Natural killer cell (primary cell): ENCODE measurements at regions not wholly inside any gene's neighbourhood (a gene's known extent, or its start where the extent isn't known, plus 50 kb on each side); places are given as distances from the start of the nearest gene placed in this dataset.

Experiments
- ATAC-seq, 3 donors: fragments of 150-1000 bp in 2 of 3; fragments of 200-7000 bp in 1 of 3; cut with Tn5 transposase; 1 replicate in 1 of 3; 2 replicates in 2 of 3; pipeline ENCODE4 v1.10.0; 2021; ENCODE audit warnings: mild to moderate bottlenecking in 2 of 3, moderate library complexity in 2 of 3
- DNase-seq, 2 donors: peaks; one replicate each; pipeline versions ENCODE4 v3.0.0 to v3.0.0-alpha.2; 2013 to 2021; ENCODE audit warnings: mixed read lengths in 1 of 2
- H3K27ac ChIP-seq: one replicate; pipeline ENCODE4 v1.5.1; 2013; ENCODE audit warnings: mild to moderate bottlenecking, low read length
- H3K27me3 ChIP-seq: one replicate; pipeline ENCODE4 v1.6.1; 2013; ENCODE audit warnings: low read length; ENCODE audit not compliant: control insufficient read depth, insufficient read depth
- H3K36me3 ChIP-seq: one replicate; pipeline ENCODE4 v1.6.1; 2013; ENCODE audit warnings: low read length; ENCODE audit not compliant: control insufficient read depth, insufficient read depth
- H3K4me1 ChIP-seq: one replicate; pipeline ENCODE4 v1.6.1; 2013; ENCODE audit warnings: low read length; ENCODE audit not compliant: control insufficient read depth, insufficient read depth
- H3K4me3 ChIP-seq: one replicate; pipeline ENCODE4 v1.5.1; 2013; ENCODE audit warnings: low read length
- H3K9me3 ChIP-seq: one replicate; pipeline ENCODE4 v1.6.1; 2013; ENCODE audit warnings: low read length; ENCODE audit not compliant: control insufficient read depth, insufficient read depth
- H3K27ac Mint-ChIP-seq, 2 donors: one replicate each; pipeline ENCODE4 v1.8.0; 2022; ENCODE audit warnings: mild to moderate bottlenecking in 2 of 2, mixed read lengths in 2 of 2, moderate library complexity in 1 of 2
- H3K27me3 Mint-ChIP-seq, 2 donors: one replicate each; pipeline ENCODE4 v1.8.0; 2022; ENCODE audit warnings: low read depth in 2 of 2, mixed read lengths in 2 of 2
- H3K36me3 Mint-ChIP-seq: one replicate; pipeline ENCODE4 v1.8.0; 2022; ENCODE audit warnings: mixed read lengths
- H3K4me1 Mint-ChIP-seq, 2 donors: one replicate each; pipeline ENCODE4 v1.8.0; 2022; ENCODE audit warnings: mixed read lengths in 2 of 2
- H3K4me3 Mint-ChIP-seq: one replicate; pipeline ENCODE4 v1.8.0; 2022; ENCODE audit warnings: mild to moderate bottlenecking, moderate library complexity, mixed read lengths
- H3K9me3 Mint-ChIP-seq, 2 donors: one replicate each; pipeline ENCODE4 v1.8.0; 2022; ENCODE audit warnings: mixed read lengths in 2 of 2
- CTCF ChIP-seq: fragments of 200-600 bp; IDR thresholded peaks from one replicate; pipeline ENCODE4 v1.8.0; 2022; ENCODE audit warnings: antibody characterized with exemption
- WGBS: methylation state at CpG from one replicate; pipeline ENCODE4 v1.1.7; 2013; ENCODE audit warnings: missing lambda C conversion rate; ENCODE audit not compliant: insufficient coverage; 5-methylcytosine and 5-hydroxymethylcytosine counted together
- intact Hi-C: fragments of 100-400 bp; cut with micrococcal nuclease; formaldehyde crosslinking; loops from one replicate; pipeline ENCODE4 v1.14.2; 2022

GRCh38 chr21:17446737-17447136 is 66.1 kb upstream of the CXADR start:
- no peaks in the 10 kb centered on the region for H3K27me3 Mint-ChIP-seq
- ATAC-seq (no peak), DNase-seq (no peak)
- H3K4me1 ChIP-seq: no peaks in the 10 kb centered on the region
- no peak for TF ChIP-seq CTCF
- no peak overlapping the region for H3K27ac ChIP-seq
- H3K9me3 Mint-ChIP-seq: no peaks in the 10 kb centered on the region
- intact Hi-C loops: no loop called here
- no peaks in the 10 kb centered on the region for H3K36me3 Mint-ChIP-seq
- H3K4me3 ChIP-seq: no peak overlapping the region
- H3K4me1 Mint-ChIP-seq: no peaks in the 10 kb centered on the region
- no peaks in the 10 kb centered on the region for H3K36me3 ChIP-seq
- H3K27ac Mint-ChIP-seq: no peak overlapping the region
- 88% methylated on average over 2 of the region's 3 CpGs for WGBS
- no peak overlapping the region for H3K4me3 Mint-ChIP-seq
- H3K9me3 ChIP-seq: no peaks in the 10 kb centered on the region
- H3K27me3 ChIP-seq: no peaks in the 10 kb centered on the region

GRCh38 chr21:17449701-17450100 is 63.1 kb upstream of the CXADR start:
- TF ChIP-seq CTCF: no peak
- ATAC-seq (no peak), DNase-seq (no peak)
- no peak overlapping the region for H3K27ac ChIP-seq
- H3K36me3 ChIP-seq: no peaks in the 10 kb centered on the region
- no peak overlapping the region for H3K4me3 ChIP-seq
- no peaks in the 10 kb centered on the region for H3K9me3 ChIP-seq
- peaks cover 0 to 1% of the 10 kb centered on the region in 2 donors for H3K27me3 Mint-ChIP-seq
- no peaks in the 10 kb centered on the region for H3K4me1 ChIP-seq
- no peak overlapping the region for H3K27ac Mint-ChIP-seq
- peaks cover 0 to 4% of the 10 kb centered on the region in 2 donors for H3K4me1 Mint-ChIP-seq
- peaks cover 0 to 2% of the 10 kb centered on the region in 2 donors for H3K9me3 Mint-ChIP-seq
- no peaks in the 10 kb centered on the region for H3K36me3 Mint-ChIP-seq
- H3K4me3 Mint-ChIP-seq: no peak overlapping the region
- intact Hi-C loops: no loop called here
- no peaks in the 10 kb centered on the region for H3K27me3 ChIP-seq

- Mint-ChIP-seq H3K27ac (no peak overlapping the region), H3K4me3 (no peak overlapping the region), H3K36me3 (no peaks in the 10 kb centered on the region), H3K4me1 (peaks cover 0 to 5% of the 10 kb centered on the region in 2 donors), H3K9me3 (peaks cover under 1 to 2% of the 10 kb centered on the region in 2 donors), H3K27me3 (peaks cover 0 to 3% of the 10 kb centered on the region in 2 donors)
- no peak for ATAC-seq
- TF ChIP-seq CTCF: no peak
- intact Hi-C loops: no loop called here
- no peaks in the 10 kb centered on the region for H3K36me3 ChIP-seq
- no peaks in the 10 kb centered on the region for H3K4me1 ChIP-seq
- H3K27ac ChIP-seq: no peak overlapping the region
- 94% methylated on average over 2 of the region's 4 CpGs for WGBS
- no peaks in the 10 kb centered on the region for H3K27me3 ChIP-seq
- DNase-seq: no peak
- no peak overlapping the region for H3K4me3 ChIP-seq
- H3K9me3 ChIP-seq: no peaks in the 10 kb centered on the region
Observed at GRCh38 chr21:17451364-17451891, 61.4 kb upstream of the CXADR start.

GRCh38 chr21:17454315-17455027 is 58.4 kb upstream of the CXADR start:
- TF ChIP-seq CTCF: no peak
- H3K4me1 ChIP-seq: no peaks in the 10 kb centered on the region
- peaks cover 0 to 5% of the 10 kb centered on the region in 2 donors for H3K4me1 Mint-ChIP-seq
- H3K4me3 ChIP-seq: no peak overlapping the region
- H3K27ac Mint-ChIP-seq: no peak overlapping the region
- no peaks in the 10 kb centered on the region for H3K9me3 ChIP-seq
- no peaks in the 10 kb centered on the region for H3K36me3 Mint-ChIP-seq
- H3K4me3 Mint-ChIP-seq: no peak overlapping the region
- peaks cover 0 to 3% of the 10 kb centered on the region in 2 donors for H3K27me3 Mint-ChIP-seq
- H3K36me3 ChIP-seq: no peaks in the 10 kb centered on the region
- 22% methylated on average over 24 of the region's 24 CpGs for WGBS
- H3K27me3 ChIP-seq: no peaks in the 10 kb centered on the region
- intact Hi-C loops: no loop called here
- peak in 1 of 2 donors; percentile 14 for DNase-seq
- H3K9me3 Mint-ChIP-seq: peaks cover 2% of the 10 kb centered on the region in 2 donors
- H3K27ac ChIP-seq: no peak overlapping the region
- no peak for ATAC-seq
